Immature natural killer cell (primary cell): ENCODE measurements at regions not wholly inside any gene's neighbourhood (a gene's known extent, or its start where the extent isn't known, plus 50 kb on each side); places are given as distances from the start of the nearest gene placed in this dataset.

Experiments
- DNase-seq, 3 donors: peaks; one replicate each; pipeline ENCODE4 v3.0.0; 2022; ENCODE audit warnings: mixed read lengths in 1 of 3
- H3K27ac Mint-ChIP-seq, 6 donors: one replicate each; pipeline ENCODE4 v1.8.0; 2020; ENCODE audit warnings: mixed read lengths in 6 of 6, mild to moderate bottlenecking in 5 of 6, inconsistent platforms in 4 of 6, moderate library complexity in 3 of 6
- H3K27me3 Mint-ChIP-seq, 3 donors: one replicate each; pipeline ENCODE4 v1.8.0; 2020 to 2021; ENCODE audit warnings: low read depth in 3 of 3, mild to moderate bottlenecking in 3 of 3, mixed read lengths in 3 of 3, moderate library complexity in 3 of 3, inconsistent platforms in 1 of 3
- H3K36me3 Mint-ChIP-seq, 3 donors: one replicate each; pipeline ENCODE4 v1.8.0; 2020; ENCODE audit warnings: mixed read lengths in 3 of 3, inconsistent platforms in 2 of 3, mild to moderate bottlenecking in 2 of 3
- H3K4me1 Mint-ChIP-seq, 2 donors: one replicate each; pipeline ENCODE4 v1.8.0; 2020; ENCODE audit warnings: inconsistent platforms in 2 of 2, mild to moderate bottlenecking in 2 of 2, mixed read lengths in 2 of 2, moderate library complexity in 1 of 2
- H3K4me3 Mint-ChIP-seq, 5 donors: one replicate each; pipeline ENCODE4 v1.8.0; 2020; ENCODE audit warnings: mild to moderate bottlenecking in 5 of 5, mixed read lengths in 5 of 5, inconsistent platforms in 3 of 5, moderate library complexity in 3 of 5
- H3K9me3 Mint-ChIP-seq, 6 donors: one replicate each; pipeline ENCODE4 v1.8.0; 2020; ENCODE audit warnings: mild to moderate bottlenecking in 6 of 6, mixed read lengths in 6 of 6, inconsistent platforms in 4 of 6, moderate library complexity in 3 of 6

- Mint-ChIP-seq H3K36me3 (no peaks in the 10 kb centered on the region), H3K9me3 (peaks cover 0 to 15% (median 3%) of the 10 kb centered on the region in 6 donors), H3K4me3 (no peak overlapping the region), H3K27ac (no peak overlapping the region), H3K4me1 (no peaks in the 10 kb centered on the region), H3K27me3 (peaks cover 0 to 3% (median 0%) of the 10 kb centered on the region in 3 donors)
- DNase-seq, result no peak
These were observed 584.1 kb upstream of the BTBD3 start for GRCh38 chr20:11333634-11334033.

GRCh38 chr20:11337361-11338130, 580.1 kb upstream of the BTBD3 start:
- Mint-ChIP-seq H3K4me1 (no peaks in the 10 kb centered on the region), H3K9me3 (peaks cover 0 to 15% (median 1%) of the 10 kb centered on the region in 6 donors), H3K27me3 (peaks cover 0 to 3% (median 1%) of the 10 kb centered on the region in 3 donors), H3K36me3 (no peaks in the 10 kb centered on the region), H3K4me3 (no peak overlapping the region), H3K27ac (no peak overlapping the region)
- no peak for DNase-seq

DNA sequence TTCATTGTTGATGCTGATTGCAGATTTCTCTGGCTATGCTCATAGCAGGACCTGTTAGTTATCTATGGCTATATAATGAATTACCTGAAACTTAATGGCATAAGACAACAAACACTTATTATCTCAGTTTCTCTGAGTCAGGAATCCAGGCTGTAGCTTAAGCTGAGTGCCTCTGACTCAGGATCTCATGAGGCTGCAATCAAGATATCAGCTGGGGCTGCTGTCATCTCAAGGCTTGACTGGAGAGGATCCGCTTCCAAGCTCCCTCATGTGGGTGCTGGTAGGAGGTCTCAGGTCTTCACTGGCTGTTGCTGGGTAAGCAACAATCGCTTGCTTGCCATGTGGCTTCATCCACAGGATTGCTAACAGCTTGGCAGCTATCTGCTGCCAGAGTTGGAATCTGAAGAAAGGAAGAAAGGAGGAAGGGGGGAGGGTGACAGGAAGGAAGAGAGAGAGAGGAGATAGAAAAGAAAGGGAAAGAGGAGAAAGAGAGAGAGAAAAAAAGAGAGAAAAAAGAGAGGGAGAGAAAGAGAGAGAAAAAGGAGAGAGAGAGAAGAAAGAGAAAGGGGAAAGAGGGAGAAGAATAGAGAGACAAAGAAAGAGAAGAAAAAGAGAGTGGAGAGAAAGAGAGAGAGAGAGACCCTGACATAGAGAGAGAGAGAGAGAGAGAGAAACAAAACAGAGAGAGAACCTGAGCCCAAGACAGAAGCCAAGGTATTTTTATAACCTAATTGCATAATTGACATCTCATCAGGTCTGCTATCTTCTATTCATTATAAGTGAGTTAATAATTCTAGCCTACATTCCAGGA, 579.0 kb upstream of the BTBD3 start:
- no peak overlapping the region for H3K27ac Mint-ChIP-seq
- peaks cover 1 to 3% (median 3%) of the 10 kb centered on the region in 3 donors for H3K27me3 Mint-ChIP-seq
- peaks cover 0 to 10% (median 1%) of the 10 kb centered on the region in 6 donors for H3K9me3 Mint-ChIP-seq
- no peaks in the 10 kb centered on the region for H3K36me3 Mint-ChIP-seq
- no peak overlapping the region for H3K4me3 Mint-ChIP-seq
- no peaks in the 10 kb centered on the region for H3K4me1 Mint-ChIP-seq
- no peak for DNase-seq

DNA sequence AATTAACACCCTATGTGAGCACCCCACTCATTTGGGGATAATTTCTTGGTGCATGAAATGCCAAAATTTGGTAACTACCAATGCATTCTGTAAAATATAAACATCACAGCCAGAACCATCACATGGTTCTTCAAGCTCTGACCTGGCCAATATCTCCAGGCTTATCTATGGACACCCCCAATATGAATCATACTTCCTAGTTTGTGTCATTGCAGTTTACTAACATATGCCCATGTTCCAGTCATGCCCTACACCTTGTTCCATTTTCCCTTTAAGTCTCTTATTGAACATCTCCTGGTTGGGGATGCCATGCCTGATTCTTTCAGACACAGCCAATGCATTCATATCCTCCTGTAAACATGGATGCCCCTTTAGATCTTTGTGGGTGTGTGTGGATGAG, 572.8 kb upstream of the BTBD3 start:
- H3K4me1 Mint-ChIP-seq, result no peaks in the 10 kb centered on the region
- H3K27me3 Mint-ChIP-seq, result peaks cover 0 to 3% (median 1%) of the 10 kb centered on the region in 3 donors
- peaks cover 2 to 17% (median 4%) of the 10 kb centered on the region in 6 donors for H3K9me3 Mint-ChIP-seq
- no peak overlapping the region for H3K27ac Mint-ChIP-seq
- no peak for DNase-seq
- no peaks in the 10 kb centered on the region for H3K36me3 Mint-ChIP-seq
- H3K4me3 Mint-ChIP-seq, result no peak overlapping the region

DNA sequence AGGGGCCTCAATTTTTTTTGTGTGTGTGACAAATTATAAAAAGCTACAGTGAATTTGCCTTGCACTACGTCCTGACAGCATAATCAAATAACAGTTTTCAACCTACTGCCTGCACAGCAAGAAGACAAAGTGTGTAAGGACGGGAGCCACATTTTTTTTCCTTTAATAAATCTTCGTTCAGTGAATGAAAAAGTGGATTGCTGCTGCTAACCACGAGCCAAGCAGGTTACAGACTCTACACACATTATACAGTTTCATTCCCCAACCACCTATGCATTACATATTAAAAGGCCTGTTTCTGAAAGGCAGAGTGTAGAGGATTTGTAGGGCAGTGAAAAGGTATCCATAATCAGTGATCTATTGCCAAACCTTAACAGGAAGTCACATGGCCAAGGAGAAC, 570.0 kb upstream of the BTBD3 start:
- Mint-ChIP-seq H3K4me1 (no peaks in the 10 kb centered on the region), H3K4me3 (no peak overlapping the region), H3K9me3 (peaks cover 2 to 19% (median 4%) of the 10 kb centered on the region in 6 donors), H3K36me3 (no peaks in the 10 kb centered on the region), H3K27me3 (peaks cover 0 to 1% (median 1%) of the 10 kb centered on the region in 3 donors), H3K27ac (no peak overlapping the region)
- DNase-seq, result no peak

GRCh38 chr20:11350126-11351005, 567.3 kb upstream of the BTBD3 start:
- H3K27me3 Mint-ChIP-seq, result peaks cover 0 to 1% (median 0%) of the 10 kb centered on the region in 3 donors
- H3K27ac Mint-ChIP-seq, result no peak overlapping the region
- no peak overlapping the region for H3K4me3 Mint-ChIP-seq
- peaks cover 2 to 23% (median 9%) of the 10 kb centered on the region in 6 donors for H3K9me3 Mint-ChIP-seq
- H3K36me3 Mint-ChIP-seq, result no peaks in the 10 kb centered on the region
- DNase-seq, result no peak
- H3K4me1 Mint-ChIP-seq, result no peaks in the 10 kb centered on the region

GRCh38 chr20:11352041-11352440, 565.7 kb upstream of the BTBD3 start:
- no peak overlapping the region for H3K4me3 Mint-ChIP-seq
- H3K36me3 Mint-ChIP-seq, result no peaks in the 10 kb centered on the region
- H3K9me3 Mint-ChIP-seq, result peaks cover 0 to 24% (median 6%) of the 10 kb centered on the region in 6 donors
- H3K27ac Mint-ChIP-seq, result no peak overlapping the region
- DNase-seq, result no peak
- H3K4me1 Mint-ChIP-seq, result no peaks in the 10 kb centered on the region
- no peaks in the 10 kb centered on the region for H3K27me3 Mint-ChIP-seq

DNA sequence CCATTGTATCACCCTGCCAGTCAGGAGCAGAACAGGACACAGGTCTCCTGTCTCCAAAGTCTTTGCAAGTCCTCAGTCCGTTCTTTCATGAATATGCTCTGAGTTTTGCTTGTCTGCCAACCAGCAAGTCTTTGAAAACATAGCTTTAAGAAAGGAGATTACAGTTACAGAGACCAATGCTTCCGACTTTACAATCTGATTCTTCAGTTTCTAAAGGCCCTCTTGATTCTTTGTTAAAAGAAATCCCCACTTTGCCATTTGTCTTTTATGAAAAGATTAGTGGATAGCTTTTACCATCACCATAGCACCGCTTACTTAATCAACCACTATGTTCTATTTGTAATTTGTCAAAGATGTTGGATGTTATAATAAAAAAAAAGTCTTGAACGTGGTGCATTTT, 562.8 kb upstream of the BTBD3 start:
- H3K36me3 Mint-ChIP-seq, result no peaks in the 10 kb centered on the region
- H3K4me1 Mint-ChIP-seq, result no peaks in the 10 kb centered on the region
- peaks cover 0 to 16% (median 8%) of the 10 kb centered on the region in 6 donors for H3K9me3 Mint-ChIP-seq
- H3K27me3 Mint-ChIP-seq, result peaks cover 0 to 2% (median 0%) of the 10 kb centered on the region in 3 donors
- H3K4me3 Mint-ChIP-seq, result no peak overlapping the region
- no peak for DNase-seq
- no peak overlapping the region for H3K27ac Mint-ChIP-seq

GRCh38 chr20:11355345-11355744, 562.3 kb upstream of the BTBD3 start:
- peaks cover 0 to 11% (median 8%) of the 10 kb centered on the region in 6 donors for H3K9me3 Mint-ChIP-seq

DNA sequence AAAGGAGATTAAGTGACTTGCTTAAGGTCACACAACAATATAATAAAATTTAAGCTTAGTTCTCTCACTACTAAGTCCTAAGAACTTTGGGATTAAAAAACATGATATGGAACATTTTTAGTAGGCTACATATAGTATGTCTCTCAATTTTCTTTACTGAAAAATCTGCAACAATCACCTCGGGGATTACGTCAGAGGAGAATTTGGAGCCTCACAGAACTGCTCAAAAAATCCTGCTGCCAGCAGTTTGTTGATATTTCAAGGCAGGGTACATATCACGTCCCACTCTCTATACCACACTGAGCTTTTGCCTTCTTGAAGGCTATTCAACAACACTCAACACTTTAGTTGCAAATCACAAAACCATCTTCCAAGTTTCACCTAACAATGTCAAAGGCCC, 561.6 kb upstream of the BTBD3 start:
- no peaks in the 10 kb centered on the region for H3K4me1 Mint-ChIP-seq

More at GRCh38 chr20:11355345-11355744, 562.3 kb upstream of the BTBD3 start:
- no peak overlapping the region for H3K27ac Mint-ChIP-seq
- peaks cover 0 to 2% (median 0%) of the 10 kb centered on the region in 3 donors for H3K27me3 Mint-ChIP-seq
- no peaks in the 10 kb centered on the region for H3K4me1 Mint-ChIP-seq
- no peak overlapping the region for H3K4me3 Mint-ChIP-seq
- no peaks in the 10 kb centered on the region for H3K36me3 Mint-ChIP-seq
- no peak for DNase-seq

GRCh38 chr20:11362450-11362849, 555.2 kb upstream of the BTBD3 start:
- no peak overlapping the region for H3K27ac Mint-ChIP-seq
- no peak overlapping the region for H3K4me3 Mint-ChIP-seq
- no peaks in the 10 kb centered on the region for H3K4me1 Mint-ChIP-seq
- H3K9me3 Mint-ChIP-seq, result peaks cover 5 to 34% (median 17%) of the 10 kb centered on the region in 6 donors
- no peaks in the 10 kb centered on the region for H3K36me3 Mint-ChIP-seq
- H3K27me3 Mint-ChIP-seq, result peaks cover 0 to 2% (median 0%) of the 10 kb centered on the region in 3 donors
- DNase-seq, result no peak

More for the DNA sequence above, 561.6 kb upstream of the BTBD3 start:
- Mint-ChIP-seq H3K4me3 (no peak overlapping the region), H3K27ac (no peak overlapping the region), H3K36me3 (no peaks in the 10 kb centered on the region), H3K9me3 (peaks cover 0 to 17% (median 10%) of the 10 kb centered on the region in 6 donors), H3K27me3 (peaks cover 0 to 2% (median 0%) of the 10 kb centered on the region in 3 donors)
- no peak for DNase-seq

DNA sequence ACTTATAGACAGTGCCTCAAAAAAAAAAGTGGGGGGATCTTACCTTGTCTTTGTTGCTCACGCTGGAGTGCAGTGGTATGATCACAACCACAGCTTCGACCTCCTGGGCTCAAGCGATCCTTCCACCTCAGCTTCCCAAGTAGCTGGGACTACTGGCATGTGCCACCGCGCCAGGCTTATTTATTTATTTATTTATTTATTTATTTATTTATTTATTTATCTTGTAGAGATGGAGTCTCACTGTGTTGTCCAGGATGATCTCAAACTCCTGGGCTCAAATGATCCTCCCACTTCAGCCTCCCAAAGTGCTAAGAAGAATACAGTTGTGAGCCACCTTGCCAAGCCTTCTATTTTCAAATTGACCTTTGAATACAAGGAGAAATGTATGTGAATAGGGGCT, 553.0 kb upstream of the BTBD3 start:
- peaks cover 5 to 40% (median 16%) of the 10 kb centered on the region in 6 donors for H3K9me3 Mint-ChIP-seq
- no peaks in the 10 kb centered on the region for H3K4me1 Mint-ChIP-seq
- H3K27me3 Mint-ChIP-seq, result no peaks in the 10 kb centered on the region
- no peak for DNase-seq
- no peak overlapping the region for H3K4me3 Mint-ChIP-seq
- H3K27ac Mint-ChIP-seq, result no peak overlapping the region
- no peaks in the 10 kb centered on the region for H3K36me3 Mint-ChIP-seq

DNA sequence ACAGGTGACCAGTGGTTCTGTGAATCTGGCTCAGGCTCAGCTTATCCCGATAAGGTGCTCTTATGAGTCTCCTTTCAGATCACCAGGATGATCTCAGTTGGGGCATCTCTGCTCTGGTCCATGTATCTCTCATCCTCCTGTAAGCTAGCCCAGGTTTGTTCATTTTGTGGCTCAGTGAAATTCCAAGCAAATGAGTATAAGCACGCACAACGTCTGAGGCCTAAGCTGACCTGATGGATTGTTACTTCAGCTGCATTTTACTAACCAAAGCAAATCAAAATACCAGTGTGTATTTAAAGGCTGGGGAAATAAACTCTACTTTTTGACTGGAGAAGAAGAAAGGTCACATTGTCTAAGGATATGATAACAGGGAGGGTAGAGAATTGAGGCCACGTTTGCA, 551.0 kb upstream of the BTBD3 start:
- Mint-ChIP-seq H3K4me3 (no peak overlapping the region), H3K27ac (no peak overlapping the region), H3K36me3 (no peaks in the 10 kb centered on the region)

More for the DNA sequence above, 551.0 kb upstream of the BTBD3 start:
- Mint-ChIP-seq H3K9me3 (peaks cover 3 to 30% (median 9%) of the 10 kb centered on the region in 6 donors), H3K4me1 (no peaks in the 10 kb centered on the region), H3K27me3 (no peaks in the 10 kb centered on the region)
- no peak for DNase-seq
